Body of pancreas (tissue), 4 donors: ENCODE measurements at regions not wholly inside any gene's neighbourhood (a gene's known extent, or its start where the extent isn't known, plus 50 kb on each side); places are given as distances from the start of the nearest gene placed in this dataset.

Source experiments
- CTCF ChIP-seq, 7 experiments: fragments of 450-650 bp in 4 of 7; fragments of 200-600 bp in 3 of 7; sonication (generic) in 3 of 7; IDR thresholded peaks; one replicate each; pipeline ENCODE4 v1.5.1; 2016 to 2019; ENCODE audit warnings: antibody characterized with exemption in 7 of 7
- POLR2A ChIP-seq, 3 donors: fragments of 450-650 bp; IDR thresholded peaks; one replicate each; pipeline ENCODE4 v1.6.1; 2016; ENCODE audit warnings: antibody characterized with exemption in 3 of 3, mild to moderate bottlenecking in 2 of 3

GRCh38 chr3:90241481-90241880 is 1134.1 kb downstream of the EPHA3 start:
- TF ChIP-seq CTCF (IDR thresholded peaks at IDR 0.05), result no peak
- TF ChIP-seq POLR2A (IDR thresholded peaks at IDR 0.05), result no peak
